K562 (cell line): ENCODE measurements at regions not wholly inside any gene's neighbourhood (a gene's known extent, or its start where the extent isn't known, plus 50 kb on each side); places are given as distances from the start of the nearest gene placed in this dataset.

ENCODE experiments used
- ATAC-seq: fragments of 200-7000 bp; cut with Tn5 transposase; 3 replicates; pipeline ENCODE4 v1.9.1; 2020; ENCODE audit warnings: moderate library complexity
- BruUV-seq: library from RNA; stranded (reverse); fragments of 400-500 nt; replicated peaks from 2 replicates; lab custom pipeline; 2021; lab: Mats Ljungman, UMichigan
- CTCF ChIA-PET: fragments of 300-600 bp; formaldehyde crosslinking; extraction: SDS; loops from one replicate; lab custom pipeline; 2021; ENCODE audit warnings: low intra/inter-chr PET ratio; lab: Yijun Ruan, JAX
- POLR2A ChIA-PET: fragments of 300-600, 350-650 bp; sonication (Branson Sonifier 250); formaldehyde crosslinking; extraction: SDS; loops from one replicate; lab custom pipeline; 2021; ENCODE audit warnings: antibody characterized with exemption, inconsistent platforms; lab: Yijun Ruan, JAX
- DNase-seq, 4 experiments: peaks; one replicate each; pipeline versions ENCODE4 v3.0.0 to v3.0.0-alpha.2; 2011 to 2018; ENCODE audit warnings: low spot score in 3 of 4, mixed read lengths in 3 of 4; ENCODE audit errors: extremely low read depth in 1 of 4
- FAIRE-seq: peaks from 2 replicates; lab custom pipeline; 2011; peaks lifted over from hg19 to GRCh38; lab: Jason Lieb, UNC
- H2AFZ ChIP-seq: 2 replicates; pipeline ENCODE4 v1.6.0; 2011; ENCODE audit warnings: low read depth, low read length, control low read depth, inconsistent platforms
- H3K27ac ChIP-seq: fragments of 200-600 bp; 3 replicates; pipeline ENCODE4 v1.8.0; 2011; ENCODE audit warnings: low read depth, mild to moderate bottlenecking, control low read depth, inconsistent platforms, low read length, moderate library complexity, mixed read lengths; ENCODE audit errors: extremely low read depth
- H3K27me3 ChIP-seq, 2 experiments: fragments of 300-600 bp in 1 of 2; 2 replicates in 1 of 2; 3 replicates in 1 of 2; pipeline versions ENCODE4 v1.6.0 to v1.8.0; 2011; ENCODE audit warnings: inconsistent platforms in 2 of 2, low read length in 2 of 2, mild to moderate bottlenecking in 1 of 2, mixed read lengths in 1 of 2, moderate library complexity in 1 of 2; ENCODE audit not compliant: control insufficient read depth in 2 of 2, insufficient read depth in 2 of 2
- H3K36me3 ChIP-seq: fragments of 300-600 bp; 3 replicates; pipeline ENCODE4 v1.8.0; 2011; ENCODE audit warnings: mild to moderate bottlenecking, low read length, inconsistent platforms; ENCODE audit not compliant: control insufficient read depth, insufficient read depth
- H3K4me1 ChIP-seq, 2 experiments: fragments of 200-600 bp in 1 of 2; replicated peaks in 1 of 2; 2 replicates in 1 of 2; 3 replicates in 1 of 2; pipeline versions ENCODE4 v1.5.1 to v1.8.0; 2011; ENCODE audit warnings: inconsistent platforms in 2 of 2, low read length in 2 of 2, mild to moderate bottlenecking in 1 of 2, mixed read lengths in 1 of 2, moderate library complexity in 1 of 2; ENCODE audit not compliant: control insufficient read depth in 2 of 2, insufficient read depth in 2 of 2
- H3K4me2 ChIP-seq: 2 replicates; pipeline ENCODE4 v1.6.1; 2011; ENCODE audit warnings: low read length, control low read depth, inconsistent platforms, mixed read lengths; ENCODE audit not compliant: insufficient read depth
- H3K4me3 ChIP-seq: fragments of 200-600 bp; sonication (generic), shearing (Covaris generic); 2 replicates; pipeline ENCODE4 v1.5.1; 2016; ENCODE audit warnings: control low read depth, inconsistent platforms
- H3K79me2 ChIP-seq: fragments of 200-600 bp; 3 replicates; pipeline ENCODE4 v1.8.0; 2011; ENCODE audit warnings: low read length, inconsistent platforms; ENCODE audit not compliant: control insufficient read depth, insufficient read depth
- H3K9ac ChIP-seq, 2 experiments: 2 replicates each; pipeline versions ENCODE4 v1.6.0 to v1.6.1; 2011; ENCODE audit warnings: low read depth in 2 of 2, low read length in 2 of 2, control low read depth in 1 of 2, inconsistent platforms in 1 of 2, mild to moderate bottlenecking in 1 of 2, mixed read lengths in 1 of 2; ENCODE audit not compliant: insufficient read depth in 1 of 2
- H3K9me1 ChIP-seq: one replicate; pipeline ENCODE4 v1.6.0; 2011; ENCODE audit warnings: inconsistent platforms, mild to moderate bottlenecking, low read length, moderate library complexity; ENCODE audit not compliant: control insufficient read depth, insufficient read depth
- H3K9me3 ChIP-seq: replicated peaks from 2 replicates; pipeline ENCODE4 v1.5.1; 2011; ENCODE audit warnings: low read depth, low read length, inconsistent platforms; ENCODE audit not compliant: control insufficient read depth, insufficient read depth
- H4K20me1 ChIP-seq: replicated peaks from 2 replicates; pipeline ENCODE4 v1.6.1; 2011; ENCODE audit warnings: low read length, inconsistent platforms, mixed read lengths; ENCODE audit not compliant: control insufficient read depth, insufficient read depth
- ARID2 ChIP-seq: fragments of 450-650 bp; IDR thresholded peaks from 2 replicates; pipeline ENCODE4 v1.6.1; 2017; ENCODE audit warnings: antibody characterized with exemption, mild to moderate bottlenecking
- EHMT2 ChIP-seq: fragments of 450-650 bp; IDR thresholded peaks from 2 replicates; pipeline ENCODE4 v1.6.1; 2018; ENCODE audit warnings: antibody characterized with exemption
- FOXJ3 ChIP-seq: sonication (generic); formaldehyde crosslinking; IDR thresholded peaks from 2 replicates; pipeline ENCODE4 v1.4.0; 2020; ENCODE audit warnings: mild to moderate bottlenecking, missing genetic modification reagents
- GTF2A2 ChIP-seq: IDR thresholded peaks from 2 replicates; pipeline ENCODE4 v1.6.1; 2016; ENCODE audit warnings: mild to moderate bottlenecking, missing genetic modification characterization, missing compliant biosample characterization
- HDAC8 ChIP-seq: fragments of 450-650 bp; IDR thresholded peaks from 2 replicates; pipeline ENCODE4 v1.6.1; 2016; ENCODE audit warnings: mild to moderate bottlenecking, missing genetic modification characterization, moderate library complexity, missing compliant biosample characterization
- MTA3 ChIP-seq: fragments of 450-650 bp; formaldehyde crosslinking; IDR thresholded peaks from 2 replicates; pipeline ENCODE4 v1.6.1; 2017; ENCODE audit warnings: mild to moderate bottlenecking, borderline replicate concordance
- STAT5B ChIP-seq: fragments of 250-450 bp; sonication (Bioruptor Pico); IDR thresholded peaks from 2 replicates; pipeline ENCODE4 v1.8.0; 2021; ENCODE audit warnings: mild to moderate bottlenecking, inconsistent platforms
- TCF3 ChIP-seq: sonication (generic); formaldehyde crosslinking; IDR thresholded peaks from 2 replicates; pipeline ENCODE4 v1.4.0; 2020; ENCODE audit warnings: mild to moderate bottlenecking, missing genetic modification reagents
- ZBTB33 ChIP-seq: sonication (generic); formaldehyde crosslinking; IDR thresholded peaks from 2 replicates; pipeline ENCODE4 v1.8.1; 2023; ENCODE audit warnings: mild to moderate bottlenecking, missing genetic modification reagents
- ZFP36 ChIP-seq: fragments of 150-350 bp; IDR thresholded peaks from 2 replicates; pipeline ENCODE4 v1.6.1; 2018; ENCODE audit warnings: low read length, low read depth; ENCODE audit not compliant: partially characterized antibody
- ZNF143 ChIP-seq: sonication (generic); formaldehyde crosslinking; IDR thresholded peaks from 2 replicates; pipeline ENCODE4 v1.9.0; 2022; ENCODE audit warnings: mild to moderate bottlenecking, missing genetic modification reagents
- ZNF75A ChIP-seq: fragments of 450-650 bp; formaldehyde crosslinking; IDR thresholded peaks from 2 replicates; pipeline ENCODE4 v1.4.0; 2020; ENCODE audit warnings: mild to moderate bottlenecking
- WGBS: fragments of 100-300 bp; shearing (Covaris generic); methylation state at CpG from one replicate; pipeline ENCODE4 v1.1.6; 2016; ENCODE audit warnings: low coverage, mixed read lengths; ENCODE audit not compliant: insufficient coverage; ENCODE audit errors: missing lambda C conversion rate; 5-methylcytosine and 5-hydroxymethylcytosine counted together
- in situ Hi-C: fragments of 300-500 bp; cut with MboI; formaldehyde crosslinking; loops from 4 replicates; pipeline ENCODE4 v1.15.0; 2018; ENCODE audit warnings: inconsistent platforms, mixed read lengths
- intact Hi-C: fragments of 100-400 bp; cut with micrococcal nuclease; formaldehyde crosslinking; loops from 2 replicates; pipeline ENCODE4 v1.14.2; 2022
- TF ChIP-seq, protein P1 (sequence below): sonication (generic); formaldehyde crosslinking; IDR thresholded peaks from 2 replicates; pipeline ENCODE4 v1.8.1; 2023; ENCODE audit warnings: mild to moderate bottlenecking, missing genetic modification reagents

- no peak overlapping the region for H2AFZ ChIP-seq
- ChIA-PET CTCF (no interaction called here), POLR2A (interaction anchor here (0.9 kb wide), 1 partner anchor 26 kb away, joined by 3 read pairs; no protein-coding TSS in a partner anchor)
- no peak overlapping the region for H3K4me2 ChIP-seq
- FAIRE-seq (no peak), ATAC-seq (no peak), DNase-seq (no peak)
- no peaks in the 10 kb centered on the region for H3K9me1 ChIP-seq
- WGBS: 0% methylated on average over 4 of the region's 4 CpGs
- no peaks in the 10 kb centered on the region for H3K79me2 ChIP-seq
- intact Hi-C loops (no loop called here), in situ Hi-C loops (no loop called here)
- no peak overlapping the region for H3K27ac ChIP-seq
- H3K9me3 ChIP-seq: no peaks in the 10 kb centered on the region
- peaks cover 8% of the 10 kb centered on the region; the same call in 1 of the 2 replicates for H4K20me1 ChIP-seq
- no peaks in the 10 kb centered on the region for H3K36me3 ChIP-seq
- H3K9ac ChIP-seq: no peak overlapping the region
- H3K4me1 ChIP-seq: no peaks in the 10 kb centered on the region
- peaks cover 0 to 5% of the 10 kb centered on the region in 2 experiments; a peak in 3 of 5 replicates for H3K27me3 ChIP-seq
- no peak for TF ChIP-seq GTF2A2 (tag)
- no peak for TF ChIP-seq ZNF143 (CRISPR knock-in tag)
- TF ChIP-seq STAT5B (CRISPR knock-in tag): no peak
- TF ChIP-seq TCF3: no peak
- TF ChIP-seq EHMT2: no peak
- TF ChIP-seq ARID2: no peak
- TF ChIP-seq, protein P1, sequence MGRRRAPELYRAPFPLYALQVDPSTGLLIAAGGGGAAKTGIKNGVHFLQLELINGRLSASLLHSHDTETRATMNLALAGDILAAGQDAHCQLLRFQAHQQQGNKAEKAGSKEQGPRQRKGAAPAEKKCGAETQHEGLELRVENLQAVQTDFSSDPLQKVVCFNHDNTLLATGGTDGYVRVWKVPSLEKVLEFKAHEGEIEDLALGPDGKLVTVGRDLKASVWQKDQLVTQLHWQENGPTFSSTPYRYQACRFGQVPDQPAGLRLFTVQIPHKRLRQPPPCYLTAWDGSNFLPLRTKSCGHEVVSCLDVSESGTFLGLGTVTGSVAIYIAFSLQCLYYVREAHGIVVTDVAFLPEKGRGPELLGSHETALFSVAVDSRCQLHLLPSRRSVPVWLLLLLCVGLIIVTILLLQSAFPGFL: no peak
- TF ChIP-seq HDAC8 (tag): no peak
- no peak for TF ChIP-seq FOXJ3 (CRISPR knock-in tag)
- no peak for TF ChIP-seq ZFP36
- no peak for TF ChIP-seq MTA3
- TF ChIP-seq ZNF75A: no peak
- TF ChIP-seq ZBTB33 (CRISPR knock-in tag): no peak
- no peak overlapping the region for H3K4me3 ChIP-seq
- no TSS peak for BruUV-seq
Measured at GRCh38 chr11:116637766-116638165, 135.0 kb downstream of the BUD13 start.
